ENCODE measurements at regions not wholly inside any gene's neighbourhood (a gene's known extent, or its start where the extent isn't known, plus 50 kb on each side); places are given as distances from the start of the nearest gene placed in this dataset.

- no peak for DNase-seq
- Histone ChIP-seq H3K4me3 (ENCODE audit: low read length) (no peak overlapping the region), H3K4me1 (ENCODE audit: control insufficient read depth, insufficient read depth, low read length) (no peaks in the 10 kb centered on the region), H3K27me3 (ENCODE audit: control insufficient read depth, insufficient read depth, low read length) (no peaks in the 10 kb centered on the region), H3K9me3 (replicated peaks; ENCODE audit: control insufficient read depth, low read depth, low read length) (no peaks in the 10 kb centered on the region), H3K27ac (ENCODE audit: low read length) (no peak overlapping the region), H3K36me3 (ENCODE audit: control insufficient read depth, insufficient read depth, low read length) (no peaks in the 10 kb centered on the region)
- WGBS (ENCODE audit: insufficient coverage) = 100% methylated on average over 1 of the region's 2 CpGs
Measured at GRCh38 chr4:137627739-137628460, 95.6 kb upstream of the PCDH18 start.

- no peaks in the 10 kb centered on the region for H3K9me3 ChIP-seq (replicated peaks; ENCODE audit: control insufficient read depth, low read depth, low read length)
- no peaks in the 10 kb centered on the region for H3K36me3 ChIP-seq (ENCODE audit: control insufficient read depth, insufficient read depth, low read length)
- H3K27ac ChIP-seq (ENCODE audit: low read length) = no peak overlapping the region
- H3K27me3 ChIP-seq (ENCODE audit: control insufficient read depth, insufficient read depth, low read length) = no peaks in the 10 kb centered on the region
- no peaks in the 10 kb centered on the region for H3K4me1 ChIP-seq (ENCODE audit: control insufficient read depth, insufficient read depth, low read length)
- no CpG with 5 or more reads among the region's 4 CpGs for WGBS (ENCODE audit: insufficient coverage)
- no peak for DNase-seq
- no peak overlapping the region for H3K4me3 ChIP-seq (ENCODE audit: low read length)
Measured at GRCh38 chr4:137626942-137627738, 94.8 kb upstream of the PCDH18 start.

GRCh38 chr4:137623013-137623412, 90.7 kb upstream of the PCDH18 start:
- WGBS (ENCODE audit: insufficient coverage) = no CpG with 5 or more reads among the region's 2 CpGs
- H3K4me3 ChIP-seq (ENCODE audit: low read length) = no peak overlapping the region
- no peaks in the 10 kb centered on the region for H3K27me3 ChIP-seq (ENCODE audit: control insufficient read depth, insufficient read depth, low read length)
- H3K36me3 ChIP-seq (ENCODE audit: control insufficient read depth, insufficient read depth, low read length) = no peaks in the 10 kb centered on the region
- no peak for DNase-seq
- no peaks in the 10 kb centered on the region for H3K4me1 ChIP-seq (ENCODE audit: control insufficient read depth, insufficient read depth, low read length)
- no peaks in the 10 kb centered on the region for H3K9me3 ChIP-seq (replicated peaks; ENCODE audit: control insufficient read depth, low read depth, low read length)
- H3K27ac ChIP-seq (ENCODE audit: low read length) = no peak overlapping the region

GRCh38 chr4:137621056-137621455, 88.8 kb upstream of the PCDH18 start:
- Histone ChIP-seq H3K9me3 (replicated peaks; ENCODE audit: control insufficient read depth, low read depth, low read length) (no peaks in the 10 kb centered on the region), H3K27ac (ENCODE audit: low read length) (no peak overlapping the region), H3K4me3 (ENCODE audit: low read length) (no peak overlapping the region), H3K4me1 (ENCODE audit: control insufficient read depth, insufficient read depth, low read length) (no peaks in the 10 kb centered on the region), H3K27me3 (ENCODE audit: control insufficient read depth, insufficient read depth, low read length) (no peaks in the 10 kb centered on the region), H3K36me3 (ENCODE audit: control insufficient read depth, insufficient read depth, low read length) (no peaks in the 10 kb centered on the region)
- no peak for DNase-seq
- WGBS (ENCODE audit: insufficient coverage) = 100% methylated on average over 1 of the region's 5 CpGs

- DNase-seq = no peak
- H3K4me1 ChIP-seq (ENCODE audit: control insufficient read depth, insufficient read depth, low read length) = no peaks in the 10 kb centered on the region
- H3K27me3 ChIP-seq (ENCODE audit: control insufficient read depth, insufficient read depth, low read length) = no peaks in the 10 kb centered on the region
- no peaks in the 10 kb centered on the region for H3K9me3 ChIP-seq (replicated peaks; ENCODE audit: control insufficient read depth, low read depth, low read length)
- H3K4me3 ChIP-seq (ENCODE audit: low read length) = no peak overlapping the region
- H3K27ac ChIP-seq (ENCODE audit: low read length) = no peak overlapping the region
- no CpG with 5 or more reads among the region's 1 CpG for WGBS (ENCODE audit: insufficient coverage)
- H3K36me3 ChIP-seq (ENCODE audit: control insufficient read depth, insufficient read depth, low read length) = no peaks in the 10 kb centered on the region
Measured at GRCh38 chr4:137614491-137614890, 82.2 kb upstream of the PCDH18 start.

- Histone ChIP-seq H3K9me3 (replicated peaks; ENCODE audit: control insufficient read depth, low read depth, low read length) (no peaks in the 10 kb centered on the region), H3K27me3 (ENCODE audit: control insufficient read depth, insufficient read depth, low read length) (no peaks in the 10 kb centered on the region), H3K4me1 (ENCODE audit: control insufficient read depth, insufficient read depth, low read length) (no peaks in the 10 kb centered on the region), H3K36me3 (ENCODE audit: control insufficient read depth, insufficient read depth, low read length) (no peaks in the 10 kb centered on the region), H3K27ac (ENCODE audit: low read length) (no peak overlapping the region), H3K4me3 (ENCODE audit: low read length) (no peak overlapping the region)
- WGBS (ENCODE audit: insufficient coverage) = no CpG with 5 or more reads among the region's 3 CpGs
- DNase-seq = peak; percentile 41
Measured at GRCh38 chr4:137611998-137612700, 79.9 kb upstream of the PCDH18 start.

- H3K4me3 ChIP-seq (ENCODE audit: low read length) = no peak overlapping the region
- no peak overlapping the region for H3K27ac ChIP-seq (ENCODE audit: low read length)
- no peaks in the 10 kb centered on the region for H3K27me3 ChIP-seq (ENCODE audit: control insufficient read depth, insufficient read depth, low read length)
- no peaks in the 10 kb centered on the region for H3K4me1 ChIP-seq (ENCODE audit: control insufficient read depth, insufficient read depth, low read length)
- no peaks in the 10 kb centered on the region for H3K36me3 ChIP-seq (ENCODE audit: control insufficient read depth, insufficient read depth, low read length)
- no CpG with 5 or more reads among the region's 2 CpGs for WGBS (ENCODE audit: insufficient coverage)
- H3K9me3 ChIP-seq (replicated peaks; ENCODE audit: control insufficient read depth, low read depth, low read length) = no peaks in the 10 kb centered on the region
- DNase-seq = no peak
Measured at GRCh38 chr4:137610960-137611359, 78.7 kb upstream of the PCDH18 start.

GRCh38 chr4:137609718-137610430, 77.6 kb upstream of the PCDH18 start:
- no peaks in the 10 kb centered on the region for H3K27me3 ChIP-seq (ENCODE audit: control insufficient read depth, insufficient read depth, low read length)
- DNase-seq = peak; percentile 86
- peak overlapping the region; percentile 52 for H3K27ac ChIP-seq (ENCODE audit: low read length)
- H3K36me3 ChIP-seq (ENCODE audit: control insufficient read depth, insufficient read depth, low read length) = no peaks in the 10 kb centered on the region
- H3K9me3 ChIP-seq (replicated peaks; ENCODE audit: control insufficient read depth, low read depth, low read length) = no peaks in the 10 kb centered on the region
- no peaks in the 10 kb centered on the region for H3K4me1 ChIP-seq (ENCODE audit: control insufficient read depth, insufficient read depth, low read length)
- no peak overlapping the region for H3K4me3 ChIP-seq (ENCODE audit: low read length)
- no CpG with 5 or more reads among the region's 4 CpGs for WGBS (ENCODE audit: insufficient coverage)

- Histone ChIP-seq H3K27me3 (ENCODE audit: control insufficient read depth, insufficient read depth, low read length) (no peaks in the 10 kb centered on the region), H3K9me3 (replicated peaks; ENCODE audit: control insufficient read depth, low read depth, low read length) (no peaks in the 10 kb centered on the region), H3K36me3 (ENCODE audit: control insufficient read depth, insufficient read depth, low read length) (no peaks in the 10 kb centered on the region), H3K4me3 (ENCODE audit: low read length) (no peak overlapping the region), H3K27ac (ENCODE audit: low read length) (no peak overlapping the region), H3K4me1 (ENCODE audit: control insufficient read depth, insufficient read depth, low read length) (no peaks in the 10 kb centered on the region)
- WGBS (ENCODE audit: insufficient coverage) = no CpG with 5 or more reads among the region's 1 CpG
- DNase-seq = peak; percentile 27
Measured at GRCh38 chr4:137608085-137608484, 75.8 kb upstream of the PCDH18 start.

GRCh38 chr4:137602436-137602835, 70.1 kb upstream of the PCDH18 start:
- H3K36me3 ChIP-seq (ENCODE audit: control insufficient read depth, insufficient read depth, low read length) = no peaks in the 10 kb centered on the region
- peak; percentile 78 for DNase-seq
- WGBS (ENCODE audit: insufficient coverage) = no CpG with 5 or more reads among the region's 2 CpGs

More at GRCh38 chr4:137602436-137602835, 70.1 kb upstream of the PCDH18 start:
- Histone ChIP-seq H3K27me3 (ENCODE audit: control insufficient read depth, insufficient read depth, low read length) (no peaks in the 10 kb centered on the region), H3K9me3 (replicated peaks; ENCODE audit: control insufficient read depth, low read depth, low read length) (no peaks in the 10 kb centered on the region), H3K4me1 (ENCODE audit: control insufficient read depth, insufficient read depth, low read length) (no peaks in the 10 kb centered on the region), H3K27ac (ENCODE audit: low read length) (no peak overlapping the region), H3K4me3 (ENCODE audit: low read length) (no peak overlapping the region)
